Endothelial cell of umbilical vein (primary cell): ENCODE measurements at regions not wholly inside any gene's neighbourhood (a gene's known extent, or its start where the extent isn't known, plus 50 kb on each side); places are given as distances from the start of the nearest gene placed in this dataset.

Experiments used
- BruUV-seq: library from RNA; stranded (reverse); fragments of 400-500 nt; replicated peaks from 2 replicates; lab custom pipeline; 2021; lab: Mats Ljungman, UMichigan
- CTCF ChIA-PET: fragments of 300-600, 350-600 bp; sonication (Branson Sonifier 250); formaldehyde crosslinking; loops from one replicate; lab custom pipeline; 2021; ENCODE audit warnings: antibody characterized with exemption, inconsistent platforms; lab: Charles Lee
- POLR2A ChIA-PET: fragments of 300-600, 350-600 bp; sonication (Branson Sonifier 250); formaldehyde crosslinking; loops from one replicate; lab custom pipeline; 2021; ENCODE audit warnings: antibody characterized with exemption, inconsistent platforms; lab: Charles Lee
- DNase-seq: peaks from one replicate; pipeline ENCODE4 v3.0.0-alpha.2; 2011; ENCODE audit warnings: low read depth, low spot score
- FAIRE-seq: peaks from 2 replicates; lab custom pipeline; 2011; peaks lifted over from hg19 to GRCh38; lab: Jason Lieb, UNC
- H2AFZ ChIP-seq: 2 replicates; pipeline ENCODE4 v1.6.0; 2012; ENCODE audit warnings: low read depth, low read length, control low read depth, inconsistent platforms
- H3K27ac ChIP-seq: 2 replicates; pipeline ENCODE4 v1.5.1; 2011; ENCODE audit warnings: low read depth, mild to moderate bottlenecking, control low read depth, low read length, moderate library complexity; ENCODE audit not compliant: insufficient read depth
- H3K27me3 ChIP-seq, 2 experiments: 2 replicates each; pipeline versions ENCODE4 v1.6.0 to v1.6.1; 2011; ENCODE audit warnings: low read length in 2 of 2, mixed read lengths in 1 of 2; ENCODE audit not compliant: control insufficient read depth in 2 of 2, insufficient read depth in 2 of 2
- H3K36me3 ChIP-seq, 2 experiments: 2 replicates in 1 of 2; 3 replicates in 1 of 2; pipeline ENCODE4 v1.5.1; 2011; ENCODE audit warnings: low read length in 2 of 2, mild to moderate bottlenecking in 1 of 2, moderate library complexity in 1 of 2; ENCODE audit not compliant: control insufficient read depth in 2 of 2, insufficient read depth in 2 of 2; ENCODE audit errors: extremely low read depth in 1 of 2
- H3K4me1 ChIP-seq: 3 replicates; pipeline ENCODE4 v1.5.1; 2011; ENCODE audit warnings: mild to moderate bottlenecking, low read length; ENCODE audit not compliant: control insufficient read depth, insufficient read depth; ENCODE audit errors: extremely low read depth
- H3K4me2 ChIP-seq: 2 replicates; pipeline ENCODE4 v1.6.1; 2011; ENCODE audit warnings: low read length, control low read depth, mixed read lengths; ENCODE audit not compliant: insufficient read depth
- H3K4me3 ChIP-seq, 3 experiments: fragments of 200-600 bp in 1 of 3; sonication (generic), shearing (Covaris generic) in 1 of 3; replicated peaks in 1 of 3; 2 replicates each; pipeline ENCODE4 v1.5.1; 2011 to 2016; ENCODE audit warnings: control low read depth in 3 of 3, low read length in 3 of 3, mild to moderate bottlenecking in 2 of 3, inconsistent platforms in 1 of 3, low read depth in 1 of 3, moderate library complexity in 1 of 3; ENCODE audit not compliant: insufficient read depth in 1 of 3
- H3K79me2 ChIP-seq: 2 replicates; pipeline ENCODE4 v1.6.0; 2012; ENCODE audit warnings: low read length, inconsistent platforms; ENCODE audit not compliant: control insufficient read depth, insufficient read depth
- H3K9ac ChIP-seq: replicated peaks from 2 replicates; pipeline ENCODE3; 2011; ENCODE audit warnings: low read length, control low read depth; ENCODE audit not compliant: insufficient read depth; ENCODE audit errors: extremely low read depth
- H3K9me1 ChIP-seq: replicated peaks from 3 replicates; pipeline ENCODE4 v1.6.0; 2011; ENCODE audit warnings: mild to moderate bottlenecking, low read length; ENCODE audit not compliant: control insufficient read depth, insufficient read depth; ENCODE audit errors: extremely low read depth
- H3K9me3 ChIP-seq: replicated peaks from 2 replicates; pipeline ENCODE4 v1.5.1; 2012; ENCODE audit warnings: low read length, inconsistent platforms; ENCODE audit not compliant: control insufficient read depth, insufficient read depth
- H4K20me1 ChIP-seq: replicated peaks from 2 replicates; pipeline ENCODE3; 2011; ENCODE audit warnings: mild to moderate bottlenecking, low read length; ENCODE audit not compliant: control insufficient read depth, insufficient read depth; ENCODE audit errors: extremely low read depth
- EZH2 ChIP-seq: IDR thresholded peaks from 2 replicates; pipeline ENCODE4 v1.6.1; 2012; ENCODE audit warnings: borderline replicate concordance, low read depth, mild to moderate bottlenecking, moderate library complexity, low read length, inconsistent platforms; ENCODE audit not compliant: severe bottlenecking
- FOS ChIP-seq: IDR thresholded peaks from 2 replicates; pipeline ENCODE4 v1.6.1; 2011; ENCODE audit warnings: mild to moderate bottlenecking, low read length, moderate library complexity, borderline replicate concordance; ENCODE audit not compliant: insufficient read depth
- GATA2 ChIP-seq: IDR thresholded peaks from 2 replicates; pipeline ENCODE4 v1.7.0; 2011; ENCODE audit warnings: low read depth, mild to moderate bottlenecking, moderate library complexity, mixed read lengths, low read length; ENCODE audit not compliant: insufficient read length, insufficient read depth
- JUN ChIP-seq: IDR thresholded peaks from 2 replicates; pipeline ENCODE4 v1.6.1; 2011; ENCODE audit warnings: borderline replicate concordance, low read depth; ENCODE audit not compliant: insufficient read length, insufficient read depth
- MAX ChIP-seq: IDR thresholded peaks from 2 replicates; pipeline ENCODE4 v1.6.1; 2011; ENCODE audit not compliant: insufficient read depth, insufficient read length
- MYC ChIP-seq: IDR thresholded peaks from one replicate; pipeline ENCODE4 v1.6.1; 2011; ENCODE audit warnings: mild to moderate bottlenecking, low read depth, low read length
- POLR2A ChIP-seq: IDR thresholded peaks from 2 replicates; pipeline ENCODE4 v1.6.1; 2012; ENCODE audit warnings: low read depth, mild to moderate bottlenecking, control low read depth, low read length
- POLR2AphosphoS5 ChIP-seq: IDR thresholded peaks from 2 replicates; pipeline ENCODE4 v1.6.1; 2012; ENCODE audit warnings: low read depth, mild to moderate bottlenecking, control low read depth, low read length, moderate library complexity; ENCODE audit not compliant: insufficient read depth
- dilution Hi-C: fragments of 300-500 bp; cut with MboI; formaldehyde crosslinking; loops from one replicate; pipeline ENCODE4 v1.15.0; 2019; ENCODE audit warnings: low sequenced_read_pairs; ENCODE audit not compliant: extremely low pct_ligation_motif_present
- intact Hi-C: fragments of 100-400 bp; cut with micrococcal nuclease; formaldehyde crosslinking; loops from one replicate; pipeline ENCODE4 v1.10.0; 2022
- TF ChIP-seq, protein P1 (sequence below), 2 donors: IDR thresholded peaks; 1 replicate in 1 of 2; 2 replicates in 1 of 2; pipeline ENCODE4 v1.5.1; 2011; ENCODE audit warnings: low read length in 2 of 2, mild to moderate bottlenecking in 2 of 2, moderate library complexity in 2 of 2, control low read depth in 1 of 2, inconsistent platforms in 1 of 2, low read depth in 1 of 2; ENCODE audit not compliant: insufficient read depth in 1 of 2; ENCODE audit errors: extremely low read depth in 1 of 2

DNA sequence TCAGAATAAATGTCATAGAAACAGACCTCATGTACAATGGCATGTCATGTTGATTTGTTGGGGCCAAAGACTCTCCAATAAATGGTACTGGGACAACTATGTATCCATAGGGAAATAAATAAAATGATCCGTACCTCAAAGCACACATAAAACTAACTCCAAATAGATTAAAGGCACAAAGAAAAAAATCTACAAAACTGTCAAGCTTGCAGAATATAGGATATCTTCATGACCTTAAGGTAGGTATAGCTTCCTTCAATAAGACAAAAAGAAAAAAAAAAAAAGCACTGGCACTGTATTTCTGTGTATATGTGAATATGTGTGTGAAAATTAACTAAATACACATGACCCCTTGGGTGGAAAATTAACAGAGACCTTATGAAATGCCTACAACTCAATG lies 101.9 kb downstream of the DIRAS2 start:
- H3K4me3 ChIP-seq: no peak overlapping the region
- peaks cover 2% of the 10 kb centered on the region for H3K9me3 ChIP-seq
- FAIRE-seq (no peak), DNase-seq (no peak)
- H3K4me2 ChIP-seq: no peak overlapping the region
- H3K4me1 ChIP-seq: no peaks in the 10 kb centered on the region
- TF ChIP-seq, protein P1, sequence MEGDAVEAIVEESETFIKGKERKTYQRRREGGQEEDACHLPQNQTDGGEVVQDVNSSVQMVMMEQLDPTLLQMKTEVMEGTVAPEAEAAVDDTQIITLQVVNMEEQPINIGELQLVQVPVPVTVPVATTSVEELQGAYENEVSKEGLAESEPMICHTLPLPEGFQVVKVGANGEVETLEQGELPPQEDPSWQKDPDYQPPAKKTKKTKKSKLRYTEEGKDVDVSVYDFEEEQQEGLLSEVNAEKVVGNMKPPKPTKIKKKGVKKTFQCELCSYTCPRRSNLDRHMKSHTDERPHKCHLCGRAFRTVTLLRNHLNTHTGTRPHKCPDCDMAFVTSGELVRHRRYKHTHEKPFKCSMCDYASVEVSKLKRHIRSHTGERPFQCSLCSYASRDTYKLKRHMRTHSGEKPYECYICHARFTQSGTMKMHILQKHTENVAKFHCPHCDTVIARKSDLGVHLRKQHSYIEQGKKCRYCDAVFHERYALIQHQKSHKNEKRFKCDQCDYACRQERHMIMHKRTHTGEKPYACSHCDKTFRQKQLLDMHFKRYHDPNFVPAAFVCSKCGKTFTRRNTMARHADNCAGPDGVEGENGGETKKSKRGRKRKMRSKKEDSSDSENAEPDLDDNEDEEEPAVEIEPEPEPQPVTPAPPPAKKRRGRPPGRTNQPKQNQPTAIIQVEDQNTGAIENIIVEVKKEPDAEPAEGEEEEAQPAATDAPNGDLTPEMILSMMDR (IDR thresholded peaks at IDR 0.05; ENCODE audit: extremely low read depth in 1 of 2, insufficient read depth in 1 of 2, low read depth in 1 of 2, low read length in 2 of 2): no peak
- no peak for TF ChIP-seq GATA2
- no peak for TF ChIP-seq POLR2A
- no peak for TF ChIP-seq MAX
- no peak for TF ChIP-seq EZH2
- TF ChIP-seq POLR2AphosphoS5: no peak
- TF ChIP-seq FOS: no peak
- no peak for TF ChIP-seq MYC
- no peak for TF ChIP-seq JUN
- BruUV-seq: no TSS peak
- no peaks in the 10 kb centered on the region for H3K9me1 ChIP-seq
- intact Hi-C loops: no loop called here
- no peak overlapping the region for H3K9ac ChIP-seq
- H3K27ac ChIP-seq: no peak overlapping the region
- ChIA-PET POLR2A (no interaction called here), CTCF (no interaction called here)
- H2AFZ ChIP-seq: no peak overlapping the region
- no peaks in the 10 kb centered on the region for H3K36me3 ChIP-seq
- no peaks in the 10 kb centered on the region for H3K79me2 ChIP-seq
- no peaks in the 10 kb centered on the region for H4K20me1 ChIP-seq
- dilution Hi-C loops: no loop called here
- no peaks in the 10 kb centered on the region for H3K27me3 ChIP-seq
